ENCODE measurements at regions not wholly inside any gene's neighbourhood (a gene's known extent, or its start where the extent isn't known, plus 50 kb on each side); places are given as distances from the start of the nearest gene placed in this dataset.
"Not testable (repeated sequence)": the region's sequence is repeated elsewhere in the genome, so short reads cannot be mapped to it uniquely, and the experiment has no call there.

GRCh38 chr3:153567011-153567410 is 405.0 kb downstream of the RAP2B start:
- no peak overlapping the region for H3K4me3 ChIP-seq
- 53% methylated on average over 1 of the region's 1 CpG for WGBS
- peaks cover 12% of the 10 kb centered on the region for H3K9me3 ChIP-seq
- H3K27me3 ChIP-seq, result no peaks in the 10 kb centered on the region
- no peak for TF ChIP-seq POLR2A (IDR thresholded peaks at IDR 0.05)
- no peak for TF ChIP-seq CTCF (IDR thresholded peaks at IDR 0.05)
- no peak for TF ChIP-seq POLR2AphosphoS5 (IDR thresholded peaks at IDR 0.05)
- no peaks in the 10 kb centered on the region for H3K36me3 ChIP-seq
- H3K4me1 ChIP-seq, result no peaks in the 10 kb centered on the region
- DNase-seq (ENCODE audit: low spot score in 2 of 2), result no peak
- no peak overlapping the region for H3K27ac ChIP-seq

GRCh38 chr3:153567556-153567955 is 405.5 kb downstream of the RAP2B start:
- Histone ChIP-seq H3K4me3 (no peak overlapping the region), H3K27me3 (no peaks in the 10 kb centered on the region), H3K9me3 (peaks cover 12% of the 10 kb centered on the region), H3K4me1 (no peaks in the 10 kb centered on the region), H3K27ac (no peak overlapping the region), H3K36me3 (no peaks in the 10 kb centered on the region)
- TF ChIP-seq POLR2AphosphoS5 (IDR thresholded peaks at IDR 0.05) (no peak), POLR2A (IDR thresholded peaks at IDR 0.05) (no peak), CTCF (IDR thresholded peaks at IDR 0.05) (no peak), EP300 (IDR thresholded peaks at IDR 0.05) (no peak)
- no peak for DNase-seq (ENCODE audit: low spot score in 2 of 2)

- H3K4me1 ChIP-seq; H3K4me3 ChIP-seq; H3K27ac ChIP-seq; DNase-seq (ENCODE audit: low spot score in 2 of 2); H3K36me3 ChIP-seq; H3K9me3 ChIP-seq; H3K27me3 ChIP-seq: not testable (repeated sequence)
- WGBS, result 77% methylated on average over 1 of the region's 1 CpG
Observed at GRCh38 chr3:153570481-153570880, 408.5 kb downstream of the RAP2B start.

GRCh38 chr3:153572165-153572564 is 410.1 kb downstream of the RAP2B start:
- 68% methylated on average over 3 of the region's 3 CpGs for WGBS

GRCh38 chr3:153572654-153573053 is 410.6 kb downstream of the RAP2B start:
- Histone ChIP-seq H3K27ac (no peak overlapping the region), H3K4me3 (no peak overlapping the region), H3K27me3 (no peaks in the 10 kb centered on the region), H3K4me1 (no peaks in the 10 kb centered on the region), H3K9me3 (no peaks in the 10 kb centered on the region), H3K36me3 (no peaks in the 10 kb centered on the region)
- 74% methylated on average over 2 of the region's 2 CpGs for WGBS
- DNase-seq (ENCODE audit: low spot score in 2 of 2), result no peak
- TF ChIP-seq POLR2AphosphoS5 (IDR thresholded peaks at IDR 0.05) (no peak), EP300 (IDR thresholded peaks at IDR 0.05) (no peak), CTCF (IDR thresholded peaks at IDR 0.05) (no peak), POLR2A (IDR thresholded peaks at IDR 0.05) (no peak)

More at GRCh38 chr3:153572165-153572564, 410.1 kb downstream of the RAP2B start:
- Histone ChIP-seq H3K4me1 (no peaks in the 10 kb centered on the region), H3K27ac (no peak overlapping the region), H3K9me3 (no peaks in the 10 kb centered on the region), H3K27me3 (no peaks in the 10 kb centered on the region), H3K4me3 (no peak overlapping the region), H3K36me3 (no peaks in the 10 kb centered on the region)
- no peak for DNase-seq (ENCODE audit: low spot score in 2 of 2)
- TF ChIP-seq POLR2AphosphoS5 (IDR thresholded peaks at IDR 0.05), result no peak
- TF ChIP-seq CTCF (IDR thresholded peaks at IDR 0.05), result no peak
- TF ChIP-seq EP300 (IDR thresholded peaks at IDR 0.05), result no peak
- TF ChIP-seq POLR2A (IDR thresholded peaks at IDR 0.05), result no peak

- no peak overlapping the region for H3K27ac ChIP-seq
- TF ChIP-seq EP300 (IDR thresholded peaks at IDR 0.05) (no peak), POLR2A (IDR thresholded peaks at IDR 0.05) (no peak), CTCF (IDR thresholded peaks at IDR 0.05) (no peak), POLR2AphosphoS5 (IDR thresholded peaks at IDR 0.05) (no peak)
- no peaks in the 10 kb centered on the region for H3K27me3 ChIP-seq
- no peaks in the 10 kb centered on the region for H3K9me3 ChIP-seq
- no peak for DNase-seq (ENCODE audit: low spot score in 2 of 2)
- WGBS, result 86% methylated on average over 2 of the region's 2 CpGs
- H3K4me3 ChIP-seq, result no peak overlapping the region
- no peaks in the 10 kb centered on the region for H3K4me1 ChIP-seq
- no peaks in the 10 kb centered on the region for H3K36me3 ChIP-seq
Observed at GRCh38 chr3:153573481-153573880, 411.5 kb downstream of the RAP2B start.

Data from suprapubic skin (tissue), 4 donors.